IMR-90 (cell line): ENCODE measurements at regions not wholly inside any gene's neighbourhood (a gene's known extent, or its start where the extent isn't known, plus 50 kb on each side); places are given as distances from the start of the nearest gene placed in this dataset.

ENCODE experiments used
- ATAC-seq: fragments of 200-7000 bp; cut with Tn5 transposase; 2 replicates; pipeline ENCODE4 v1.9.1; 2020; ENCODE audit warnings: low read depth, mild to moderate bottlenecking, moderate library complexity
- BruUV-seq: library from RNA; stranded (reverse); fragments of 400-500 nt; replicated peaks from 2 replicates; lab custom pipeline; 2021; lab: Mats Ljungman, UMichigan
- CTCF ChIA-PET: fragments of 300-600 bp; formaldehyde crosslinking; extraction: SDS; loops from one replicate; lab custom pipeline; 2021; ENCODE audit warnings: antibody characterized with exemption; lab: Yijun Ruan, JAX
- POLR2A ChIA-PET: fragments of 300-600 bp; sonication (Branson Sonifier 250); formaldehyde crosslinking; loops from one replicate; lab custom pipeline; 2022; ENCODE audit warnings: antibody characterized with exemption; ENCODE audit not compliant: unreplicated experiment; lab: Charles Lee
- DNase-seq: peaks from one replicate; pipeline ENCODE4 v3.0.0; 2013
- H2AFZ ChIP-seq: replicated peaks from 2 replicates; pipeline ENCODE3; 2013; ENCODE audit warnings: low read length, mild to moderate bottlenecking; ENCODE audit not compliant: poor library complexity
- H2AK5ac ChIP-seq: 2 replicates; pipeline ENCODE4 v1.6.1; 2013; ENCODE audit warnings: low read depth, low read length, inconsistent platforms
- H2AK9ac ChIP-seq: replicated peaks from 2 replicates; pipeline ENCODE3; 2013; ENCODE audit warnings: mild to moderate bottlenecking, low read depth, low read length, moderate library complexity; ENCODE audit not compliant: poor library complexity
- H2BK120ac ChIP-seq: 2 replicates; pipeline ENCODE4 v1.6.1; 2013; ENCODE audit warnings: low read depth, low read length, inconsistent platforms
- H2BK15ac ChIP-seq: 3 replicates; pipeline ENCODE4 v1.6.1; 2013; ENCODE audit warnings: low read depth, low read length, inconsistent platforms
- H2BK20ac ChIP-seq: 2 replicates; pipeline ENCODE4 v1.6.1; 2013; ENCODE audit warnings: low read depth, mild to moderate bottlenecking, inconsistent platforms, low read length, moderate library complexity
- H2BK5ac ChIP-seq: 2 replicates; pipeline ENCODE4 v1.6.1; 2013; ENCODE audit warnings: mild to moderate bottlenecking, low read depth, low read length, inconsistent platforms; ENCODE audit not compliant: poor library complexity, severe bottlenecking
- H3K14ac ChIP-seq: replicated peaks from 2 replicates; pipeline ENCODE4 v1.6.1; 2013; ENCODE audit warnings: low read depth, low read length, inconsistent platforms
- H3K18ac ChIP-seq: 2 replicates; pipeline ENCODE4 v1.6.1; 2013; ENCODE audit warnings: low read depth, low read length, control low read depth
- H3K23ac ChIP-seq: 2 replicates; pipeline ENCODE4 v1.6.1; 2013; ENCODE audit warnings: low read depth, low read length, inconsistent platforms
- H3K27ac ChIP-seq: 2 replicates; pipeline ENCODE4 v1.5.1; 2013; ENCODE audit warnings: mild to moderate bottlenecking, control low read depth, low read length; ENCODE audit not compliant: insufficient read depth
- H3K27me3 ChIP-seq: 2 replicates; pipeline ENCODE4 v1.6.1; 2013; ENCODE audit warnings: low read length; ENCODE audit not compliant: control insufficient read depth, insufficient read depth
- H3K36me3 ChIP-seq: 2 replicates; pipeline ENCODE4 v1.6.1; 2013; ENCODE audit warnings: low read length, mixed read lengths; ENCODE audit not compliant: control insufficient read depth, insufficient read depth
- H3K4ac ChIP-seq: 2 replicates; pipeline ENCODE4 v1.6.1; 2013; ENCODE audit warnings: low read depth, low read length, inconsistent platforms
- H3K4me1 ChIP-seq: 2 replicates; pipeline ENCODE4 v1.6.1; 2013; ENCODE audit warnings: low read length, mixed read lengths; ENCODE audit not compliant: control insufficient read depth, insufficient read depth
- H3K4me2 ChIP-seq: 2 replicates; pipeline ENCODE4 v1.6.1; 2013; ENCODE audit warnings: low read depth, mild to moderate bottlenecking, control low read depth, low read length, moderate library complexity
- H3K4me3 ChIP-seq: 2 replicates; pipeline ENCODE4 v1.5.1; 2013; ENCODE audit warnings: low read depth, mild to moderate bottlenecking, control low read depth, low read length, moderate library complexity; ENCODE audit not compliant: insufficient read depth
- H3K56ac ChIP-seq: 2 replicates; pipeline ENCODE4 v1.6.1; 2013; ENCODE audit warnings: low read length, inconsistent platforms; ENCODE audit not compliant: insufficient read depth; ENCODE audit errors: extremely low read depth
- H3K79me1 ChIP-seq, 2 experiments: 2 replicates each; pipeline ENCODE4 v1.6.1; 2013; ENCODE audit warnings: low read length in 2 of 2, inconsistent platforms in 1 of 2, low read depth in 1 of 2
- H3K9ac ChIP-seq: 2 replicates; pipeline ENCODE4 v1.6.1; 2013; ENCODE audit warnings: low read depth, low read length, control low read depth
- H3K9me1 ChIP-seq: 2 replicates; pipeline ENCODE4 v1.6.1; 2013; ENCODE audit warnings: low read length, inconsistent platforms; ENCODE audit not compliant: insufficient read depth
- H3K9me3 ChIP-seq: 2 replicates; pipeline ENCODE4 v1.6.1; 2013; ENCODE audit warnings: low read length; ENCODE audit not compliant: control insufficient read depth, insufficient read depth
- H4K20me1 ChIP-seq: 2 replicates; pipeline ENCODE4 v1.6.1; 2013; ENCODE audit warnings: low read length, inconsistent platforms; ENCODE audit not compliant: insufficient read depth
- H4K5ac ChIP-seq: 2 replicates; pipeline ENCODE4 v1.6.1; 2013; ENCODE audit warnings: mild to moderate bottlenecking, low read depth, low read length, control low read depth
- H4K8ac ChIP-seq, 2 experiments: 2 replicates each; pipeline ENCODE4 v1.6.1; 2013; ENCODE audit warnings: low read depth in 2 of 2, low read length in 2 of 2, control low read depth in 1 of 2, inconsistent platforms in 1 of 2
- H4K91ac ChIP-seq: 2 replicates; pipeline ENCODE4 v1.6.1; 2013; ENCODE audit warnings: low read depth, low read length, inconsistent platforms; ENCODE audit not compliant: insufficient read depth
- BHLHE40 ChIP-seq: fragments of 150-350 bp; IDR thresholded peaks from 2 replicates; pipeline ENCODE4 v1.6.1; 2016; ENCODE audit warnings: mild to moderate bottlenecking, low read depth, low read length
- CEBPB ChIP-seq: IDR thresholded peaks from 2 replicates; pipeline ENCODE4 v1.6.1; 2012; ENCODE audit warnings: low read depth, low read length, improper control_type of control experiment
- CHD1 ChIP-seq: IDR thresholded peaks from 2 replicates; pipeline ENCODE4 v1.6.1; 2012; ENCODE audit warnings: low read depth, low read length, improper control_type of control experiment
- CTCF ChIP-seq: conservative IDR thresholded peaks from 2 replicates; pipeline ENCODE4 v1.5.1; 2012; ENCODE audit warnings: mild to moderate bottlenecking, low read depth, low read length, improper control_type of control experiment
- ELK1 ChIP-seq: fragments of 150-350 bp; IDR thresholded peaks from 2 replicates; pipeline ENCODE4 v1.6.1; 2016; ENCODE audit warnings: low read depth, mild to moderate bottlenecking, low read length, moderate library complexity, borderline replicate concordance
- FOS ChIP-seq: fragments of 150-350 bp; IDR thresholded peaks from 2 replicates; pipeline ENCODE4 v1.6.1; 2016; ENCODE audit warnings: low read depth, low read length
- MAFK ChIP-seq: IDR thresholded peaks from 2 replicates; pipeline ENCODE4 v1.6.1; 2012; ENCODE audit warnings: low read depth, low read length, improper control_type of control experiment
- MAZ ChIP-seq: IDR thresholded peaks from 2 replicates; pipeline ENCODE4 v1.6.1; 2012; ENCODE audit warnings: low read depth, mild to moderate bottlenecking, low read length, improper control_type of control experiment, moderate library complexity, borderline replicate concordance
- MXI1 ChIP-seq: IDR thresholded peaks from 2 replicates; pipeline ENCODE4 v1.6.1; 2012; ENCODE audit warnings: low read depth, mild to moderate bottlenecking, low read length, moderate library complexity, borderline replicate concordance
- NFE2L2 ChIP-seq: fragments of 150-350 bp; IDR thresholded peaks from 2 replicates; pipeline ENCODE4 v1.6.1; 2016; ENCODE audit warnings: low read depth, mild to moderate bottlenecking, low read length
- POLR2A ChIP-seq: IDR thresholded peaks from 2 replicates; pipeline ENCODE4 v1.6.1; 2012; ENCODE audit warnings: mild to moderate bottlenecking, low read depth, low read length
- RAD21 ChIP-seq: IDR thresholded peaks from 2 replicates; pipeline ENCODE4 v1.6.1; 2012; ENCODE audit warnings: low read length, improper control_type of control experiment
- RCOR1 ChIP-seq: IDR thresholded peaks from 2 replicates; pipeline ENCODE4 v1.6.1; 2012; ENCODE audit warnings: mild to moderate bottlenecking, low read length, improper control_type of control experiment; ENCODE audit not compliant: insufficient replicate concordance
- RFX5 ChIP-seq: IDR thresholded peaks from 2 replicates; pipeline ENCODE4 v1.8.0; 2012; ENCODE audit warnings: low read depth, mild to moderate bottlenecking, low read length, moderate library complexity
- SMC3 ChIP-seq: fragments of 150-350 bp; IDR thresholded peaks from 2 replicates; pipeline ENCODE4 v1.6.1; 2016; ENCODE audit warnings: low read depth, mild to moderate bottlenecking, antibody characterized with exemption, low read length, moderate library complexity
- USF2 ChIP-seq: fragments of 150-350 bp; IDR thresholded peaks from 2 replicates; pipeline ENCODE4 v1.6.1; 2017; ENCODE audit warnings: mild to moderate bottlenecking, antibody characterized with exemption, low read length, low read depth
- WGBS, 2 experiments: methylation state at CpG; one replicate each; pipeline versions ENCODE4 v1.1.5 to v1.1.7; 2013; ENCODE audit warnings: missing lambda C conversion rate in 2 of 2; ENCODE audit not compliant: insufficient read length in 1 of 2; ENCODE audit errors: extremely low coverage in 2 of 2; 5-methylcytosine and 5-hydroxymethylcytosine counted together
- dilution Hi-C: fragments of 300-500 bp; cut with HindIII; formaldehyde crosslinking; loops from one replicate; pipeline ENCODE4 v1.14.3; 2018; ENCODE audit warnings: low sequenced_read_pairs; ENCODE audit not compliant: unreplicated experiment
- in situ Hi-C: fragments of 300-500 bp; cut with MboI; formaldehyde crosslinking; loops from 3 replicates; pipeline ENCODE4 v1.14.3; 2019; ENCODE audit warnings: low sequenced_read_pairs, inconsistent platforms, mixed read lengths
- intact Hi-C: fragments of 100-400 bp; cut with micrococcal nuclease; formaldehyde crosslinking; loops from 2 replicates; pipeline ENCODE4 v1.10.0; 2022

- ChIA-PET CTCF (no interaction called here), POLR2A (no interaction called here)
- no peak overlapping the region for H2BK15ac ChIP-seq
- no peak overlapping the region for H3K4me2 ChIP-seq
- no CpG with 5 or more reads among the region's 2 CpGs for WGBS, 2 experiments
- H3K23ac ChIP-seq: no peak overlapping the region
- H2AK5ac ChIP-seq: no peak overlapping the region
- ATAC-seq (no peak), DNase-seq (no peak)
- no peak overlapping the region for H3K14ac ChIP-seq
- no peak overlapping the region for H2AK9ac ChIP-seq
- H3K18ac ChIP-seq: no peak overlapping the region
- no peaks in the 10 kb centered on the region for H3K9me3 ChIP-seq
- BruUV-seq: no TSS peak
- H3K56ac ChIP-seq: no peak overlapping the region
- no peak overlapping the region for H2BK20ac ChIP-seq
- no peak overlapping the region for H3K4me3 ChIP-seq
- no peak overlapping the region for H2BK120ac ChIP-seq
- in situ Hi-C loops: no loop called here
- H3K27ac ChIP-seq: no peak overlapping the region
- no peak for TF ChIP-seq MXI1
- TF ChIP-seq ELK1: no peak
- no peak for TF ChIP-seq CHD1
- no peak for TF ChIP-seq POLR2A
- TF ChIP-seq NFE2L2: no peak
- no peak for TF ChIP-seq RFX5
- no peak for TF ChIP-seq USF2
- TF ChIP-seq MAZ: no peak
- no peak for TF ChIP-seq BHLHE40
- no peak for TF ChIP-seq RAD21
- no peak for TF ChIP-seq CEBPB
- TF ChIP-seq FOS: no peak
- no peak for TF ChIP-seq MAFK
- TF ChIP-seq RCOR1: no peak
- no peak for TF ChIP-seq SMC3
- TF ChIP-seq CTCF: no peak
- H4K20me1 ChIP-seq: no peaks in the 10 kb centered on the region
- H3K9me1 ChIP-seq: no peaks in the 10 kb centered on the region
- no peak overlapping the region for H4K8ac ChIP-seq
- H3K36me3 ChIP-seq: no peaks in the 10 kb centered on the region
- no peak overlapping the region for H4K5ac ChIP-seq
- H3K4ac ChIP-seq: no peak overlapping the region
- H4K91ac ChIP-seq: no peak overlapping the region
- intact Hi-C loops: no loop called here
- H3K27me3 ChIP-seq: no peaks in the 10 kb centered on the region
- no peak overlapping the region for H2BK5ac ChIP-seq
- no peak overlapping the region for H3K9ac ChIP-seq
- no peaks in the 10 kb centered on the region for H3K4me1 ChIP-seq
- no peaks in the 10 kb centered on the region for H3K79me1 ChIP-seq
- dilution Hi-C loops: no loop called here
- H2AFZ ChIP-seq: no peak overlapping the region
These were observed 148.7 kb downstream of the ZIC5 start for GRCh38 chr13:99822820-99823219.
